Effector memory CD8-positive, alpha-beta T cell (primary cell): ENCODE measurements at regions not wholly inside any gene's neighbourhood (a gene's known extent, or its start where the extent isn't known, plus 50 kb on each side); places are given as distances from the start of the nearest gene placed in this dataset.
"Not testable (repeated sequence)": the region's sequence is repeated elsewhere in the genome, so short reads cannot be mapped to it uniquely, and the experiment has no call there.

Source experiments
- ATAC-seq: fragments of 150-1000 bp; cut with Tn5 transposase; replicated peaks from 2 replicates; pipeline ENCODE4 v1.10.0; 2021; ENCODE audit warnings: mild to moderate bottlenecking, moderate library complexity
- DNase-seq, 3 experiments: peaks; one replicate each; pipeline ENCODE4 v3.0.0; 2021
- H3K27ac Mint-ChIP-seq, 2 donors: one replicate each; pipeline ENCODE4 v1.8.0; 2022; ENCODE audit warnings: mild to moderate bottlenecking in 2 of 2, mixed read lengths in 2 of 2, moderate library complexity in 2 of 2
- H3K27me3 Mint-ChIP-seq, 2 donors: one replicate each; pipeline ENCODE4 v1.8.0; 2022; ENCODE audit warnings: mixed read lengths in 2 of 2
- H3K36me3 Mint-ChIP-seq: one replicate; pipeline ENCODE4 v1.8.0; 2022; ENCODE audit warnings: mild to moderate bottlenecking, moderate library complexity, mixed read lengths; ENCODE audit not compliant: insufficient read depth
- H3K4me1 Mint-ChIP-seq, 2 donors: one replicate each; pipeline ENCODE4 v1.8.0; 2022; ENCODE audit warnings: low read depth in 2 of 2, mixed read lengths in 2 of 2
- H3K4me3 Mint-ChIP-seq, 2 donors: one replicate each; pipeline ENCODE4 v1.8.0; 2022; ENCODE audit warnings: mild to moderate bottlenecking in 2 of 2, mixed read lengths in 2 of 2, moderate library complexity in 2 of 2
- H3K9me3 Mint-ChIP-seq, 2 donors: one replicate each; pipeline ENCODE4 v1.8.0; 2022; ENCODE audit warnings: mixed read lengths in 2 of 2

DNA sequence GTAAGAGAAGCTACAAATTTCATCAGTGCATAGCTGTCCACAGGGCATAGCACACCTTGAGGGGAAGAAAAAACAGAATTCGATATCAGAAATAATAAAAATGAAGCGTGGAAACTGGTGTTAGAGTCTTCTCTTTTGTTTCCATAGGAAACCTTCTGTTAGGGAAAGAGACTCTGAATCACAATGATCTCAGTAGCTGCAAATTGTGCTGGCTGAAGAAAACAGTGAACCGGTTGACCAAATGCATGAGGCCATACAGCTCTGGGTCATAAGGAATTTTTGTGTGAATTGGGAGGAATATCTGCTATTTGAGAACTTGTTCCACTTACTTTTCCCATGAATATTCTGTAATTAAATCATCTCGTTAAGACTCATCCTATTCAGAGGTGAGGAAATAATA lies 580.2 kb upstream of the NECTIN3 start:
- Mint-ChIP-seq H3K4me1 (no peaks in the 10 kb centered on the region), H3K4me3 (no peak overlapping the region), H3K9me3 (peaks cover 0 to 13% of the 10 kb centered on the region in 2 donors), H3K27ac (no peak overlapping the region), H3K36me3 (no peaks in the 10 kb centered on the region), H3K27me3 (peaks cover 0 to 8% of the 10 kb centered on the region in 2 donors)
- DNase-seq (no peak), ATAC-seq (no peak)

DNA sequence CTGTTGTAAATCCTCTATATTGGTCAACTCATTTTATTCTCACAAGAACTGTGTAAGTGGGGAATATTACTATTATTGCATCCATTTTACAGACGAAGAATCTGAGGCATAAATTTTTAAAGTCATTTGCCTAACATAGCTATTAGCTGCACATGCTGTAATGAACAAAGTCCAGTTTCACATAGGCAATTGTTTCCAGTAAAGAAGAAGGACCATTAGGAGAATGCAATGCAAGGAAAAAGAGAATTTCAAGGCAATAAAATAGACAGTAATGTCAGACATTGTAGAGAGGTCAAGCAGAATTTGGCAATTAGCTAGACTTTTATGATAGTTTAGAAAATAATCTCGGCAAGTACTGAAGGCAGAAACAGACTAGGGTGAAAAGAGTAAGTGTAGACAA lies 578.7 kb upstream of the NECTIN3 start:
- peaks cover 3 to 10% of the 10 kb centered on the region in 2 donors for H3K27me3 Mint-ChIP-seq
- peaks cover 0 to 8% of the 10 kb centered on the region in 2 donors for H3K9me3 Mint-ChIP-seq
- no peaks in the 10 kb centered on the region for H3K36me3 Mint-ChIP-seq
- no peak overlapping the region for H3K4me3 Mint-ChIP-seq
- H3K27ac Mint-ChIP-seq = no peak overlapping the region
- ATAC-seq (no peak), DNase-seq (no peak)
- no peaks in the 10 kb centered on the region for H3K4me1 Mint-ChIP-seq

DNA sequence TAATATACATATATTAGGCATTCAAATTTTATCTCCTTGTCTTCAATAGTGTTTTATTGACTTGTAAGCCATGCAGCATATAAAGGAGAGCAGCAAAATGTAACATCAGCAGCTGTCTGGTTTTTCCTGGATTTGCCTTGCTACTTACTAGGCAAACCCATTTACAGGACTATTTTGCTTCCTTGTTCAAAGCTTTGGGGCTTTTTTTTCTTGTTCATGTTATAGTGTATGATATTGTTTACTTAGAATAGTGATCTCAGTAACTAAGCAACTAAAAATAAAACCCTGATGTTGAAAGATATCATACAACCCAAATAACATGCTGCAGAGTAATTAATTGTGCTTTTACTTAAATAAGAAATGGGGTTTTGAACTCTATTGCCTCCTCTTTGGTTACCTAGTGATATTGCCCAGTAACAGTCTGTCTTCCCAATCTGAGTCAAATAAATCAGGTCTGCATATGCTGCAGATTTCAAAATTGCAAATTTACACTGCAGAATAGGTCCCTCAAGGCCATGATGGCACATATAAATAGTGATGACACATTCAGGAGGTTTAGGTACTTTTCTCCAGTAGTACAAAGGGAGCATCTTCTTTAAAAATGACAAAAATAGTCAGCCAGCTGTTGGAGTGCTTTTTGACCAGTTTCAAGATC lies 578.1 kb upstream of the NECTIN3 start:
- H3K4me1 Mint-ChIP-seq = no peaks in the 10 kb centered on the region
- H3K36me3 Mint-ChIP-seq = no peaks in the 10 kb centered on the region
- ATAC-seq (no peak), DNase-seq (no peak)
- no peak overlapping the region for H3K4me3 Mint-ChIP-seq
- peaks cover 7 to 10% of the 10 kb centered on the region in 2 donors for H3K27me3 Mint-ChIP-seq
- peaks cover 0 to under 1% of the 10 kb centered on the region in 2 donors for H3K9me3 Mint-ChIP-seq
- H3K27ac Mint-ChIP-seq = no peak overlapping the region

DNA sequence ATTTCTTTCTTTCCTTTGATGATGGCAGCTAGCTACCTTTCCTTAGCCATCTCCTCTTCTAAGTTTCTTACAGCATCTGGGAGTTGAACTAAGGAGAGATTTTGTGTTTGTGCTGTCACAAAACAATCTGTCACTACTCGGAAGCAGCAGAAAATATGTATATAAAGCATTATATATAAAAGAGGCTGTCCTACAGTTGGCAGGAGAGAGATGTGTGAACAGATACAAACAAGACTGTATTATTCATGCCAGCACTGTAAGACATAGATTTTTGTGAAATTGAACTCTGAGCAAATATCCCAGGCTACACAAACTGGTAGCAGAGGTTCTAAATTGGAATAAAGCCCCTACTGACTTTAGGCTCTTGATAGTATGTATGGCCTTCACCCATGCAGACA lies 577.5 kb upstream of the NECTIN3 start:
- no peak for DNase-seq
- peaks cover 7 to 10% of the 10 kb centered on the region in 2 donors for H3K27me3 Mint-ChIP-seq
- no peak overlapping the region for H3K27ac Mint-ChIP-seq
- no peaks in the 10 kb centered on the region for H3K9me3 Mint-ChIP-seq
- no peak overlapping the region for H3K4me3 Mint-ChIP-seq
- no peak for ATAC-seq
- no peaks in the 10 kb centered on the region for H3K4me1 Mint-ChIP-seq
- H3K36me3 Mint-ChIP-seq = no peaks in the 10 kb centered on the region

DNA sequence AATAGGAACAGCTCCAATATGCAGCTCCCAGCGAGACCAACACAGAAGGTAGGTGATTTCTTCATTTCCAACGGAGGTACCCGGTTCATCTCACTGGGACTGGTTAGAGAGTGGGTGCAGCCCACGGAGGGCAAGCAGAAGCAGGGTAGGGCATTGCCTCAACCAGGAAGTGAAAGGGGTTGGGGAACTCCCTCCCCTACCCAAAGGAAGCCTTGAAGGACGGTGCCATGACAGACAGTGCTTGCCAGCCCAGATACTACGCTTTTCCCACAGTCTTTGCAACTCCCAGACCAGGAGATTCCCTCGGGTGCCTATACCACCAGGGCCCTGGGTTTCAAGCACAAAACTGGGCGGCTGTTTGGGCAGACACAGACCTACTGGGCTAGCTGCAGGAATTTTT lies 576.9 kb upstream of the NECTIN3 start:
- H3K9me3 Mint-ChIP-seq = no peaks in the 10 kb centered on the region
- ATAC-seq (no peak), DNase-seq (no peak)
- H3K27ac Mint-ChIP-seq = no peak overlapping the region
- H3K4me1 Mint-ChIP-seq = no peaks in the 10 kb centered on the region
- peaks cover 7 to 10% of the 10 kb centered on the region in 2 donors for H3K27me3 Mint-ChIP-seq
- H3K4me3 Mint-ChIP-seq = no peak overlapping the region
- H3K36me3 Mint-ChIP-seq = no peaks in the 10 kb centered on the region

DNA sequence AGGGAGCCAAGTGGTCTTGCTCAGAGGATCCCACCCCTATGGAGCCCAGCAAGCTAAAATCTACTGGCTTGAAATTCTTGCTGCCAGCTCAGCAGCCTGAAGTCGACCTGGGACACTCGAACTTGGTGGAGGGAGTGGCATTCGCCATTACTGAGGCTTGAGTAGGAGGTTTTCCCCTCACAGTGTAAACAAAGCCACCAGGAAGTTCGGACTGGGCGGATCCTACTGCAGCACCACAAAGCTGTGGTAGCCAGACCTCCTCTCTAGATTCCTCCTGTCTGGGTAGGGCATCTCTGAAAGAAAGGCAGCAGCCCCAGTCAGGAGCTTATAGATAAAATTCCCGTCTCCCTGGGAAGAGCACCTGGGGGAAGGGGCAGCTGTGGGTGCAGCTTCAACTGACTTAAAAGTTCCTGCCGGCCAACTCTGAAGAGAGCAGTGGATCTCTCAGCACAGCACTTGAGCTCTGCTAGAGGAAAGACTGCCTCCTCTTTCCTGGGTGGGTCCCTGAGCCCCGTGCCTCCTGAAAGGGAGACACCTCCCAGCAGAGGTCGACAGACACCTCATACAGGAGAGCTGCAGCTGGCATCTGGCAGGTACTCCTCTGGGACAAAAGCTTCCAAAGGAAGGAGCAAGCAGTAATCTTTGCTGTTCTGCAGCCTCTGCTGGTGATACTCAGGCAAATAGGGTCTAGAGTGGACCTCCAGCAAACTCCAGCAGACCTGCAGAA lies 576.3 kb upstream of the NECTIN3 start:
- H3K9me3 Mint-ChIP-seq = no peaks in the 10 kb centered on the region

DNA sequence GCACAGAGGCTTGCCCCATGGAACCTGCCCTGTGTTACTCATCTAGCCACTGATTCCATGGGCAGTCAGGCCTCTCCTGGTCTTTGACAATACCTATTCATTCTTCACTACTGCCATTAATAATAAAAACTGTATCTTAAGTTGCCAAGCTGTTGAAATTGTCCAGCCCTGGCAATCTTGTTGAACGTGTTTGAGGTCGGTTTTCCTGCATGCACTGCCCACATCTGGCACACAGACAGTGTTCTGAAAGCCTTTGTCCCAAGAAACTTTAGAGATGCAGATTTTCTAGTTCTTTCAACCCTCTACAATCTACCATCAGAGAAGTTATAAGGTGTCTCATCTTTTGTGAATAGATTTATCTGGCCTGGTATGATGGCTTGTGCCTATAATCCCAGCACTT lies 567.2 kb upstream of the NECTIN3 start:
- Mint-ChIP-seq H3K4me3 (no peak overlapping the region), H3K27ac (no peak overlapping the region), H3K9me3 (peaks cover 0 to 6% of the 10 kb centered on the region in 2 donors), H3K27me3 (no peaks in the 10 kb centered on the region), H3K36me3 (no peaks in the 10 kb centered on the region), H3K4me1 (no peaks in the 10 kb centered on the region)
- ATAC-seq = no peak
- DNase-seq = no peak

More for the DNA sequence above, 576.3 kb upstream of the NECTIN3 start:
- no peak overlapping the region for H3K4me3 Mint-ChIP-seq
- no peak overlapping the region for H3K27ac Mint-ChIP-seq
- no peaks in the 10 kb centered on the region for H3K4me1 Mint-ChIP-seq
- peaks cover 7 to 10% of the 10 kb centered on the region in 2 donors for H3K27me3 Mint-ChIP-seq
- no peaks in the 10 kb centered on the region for H3K36me3 Mint-ChIP-seq
- ATAC-seq = no peak
- no peak for DNase-seq

DNA sequence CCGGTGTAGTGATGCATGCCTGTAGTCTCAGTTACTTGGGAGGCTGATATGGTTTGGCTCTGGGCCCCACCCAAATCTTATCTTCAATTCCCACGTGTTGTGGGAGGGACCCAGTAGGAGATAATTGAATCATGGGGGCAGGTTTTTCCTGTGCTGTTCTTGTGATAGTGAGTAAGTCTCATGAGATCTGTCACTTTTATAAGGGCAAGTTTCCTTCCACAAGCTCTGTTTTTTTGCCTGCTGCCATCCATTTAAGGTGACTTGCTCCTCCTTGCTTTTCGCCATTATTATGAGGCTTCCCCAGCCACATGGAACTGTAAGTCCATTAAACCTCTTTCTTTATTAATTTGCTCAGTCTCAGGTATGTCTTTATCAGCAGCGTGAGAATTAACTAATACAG lies 566.7 kb upstream of the NECTIN3 start:
- no peaks in the 10 kb centered on the region for H3K27me3 Mint-ChIP-seq
- no peaks in the 10 kb centered on the region for H3K36me3 Mint-ChIP-seq
- no peak for ATAC-seq
- no peak overlapping the region for H3K27ac Mint-ChIP-seq
- H3K4me1 Mint-ChIP-seq = no peaks in the 10 kb centered on the region
- DNase-seq = no peak
- H3K4me3 Mint-ChIP-seq = no peak overlapping the region
- peaks cover 0 to 6% of the 10 kb centered on the region in 2 donors for H3K9me3 Mint-ChIP-seq

DNA sequence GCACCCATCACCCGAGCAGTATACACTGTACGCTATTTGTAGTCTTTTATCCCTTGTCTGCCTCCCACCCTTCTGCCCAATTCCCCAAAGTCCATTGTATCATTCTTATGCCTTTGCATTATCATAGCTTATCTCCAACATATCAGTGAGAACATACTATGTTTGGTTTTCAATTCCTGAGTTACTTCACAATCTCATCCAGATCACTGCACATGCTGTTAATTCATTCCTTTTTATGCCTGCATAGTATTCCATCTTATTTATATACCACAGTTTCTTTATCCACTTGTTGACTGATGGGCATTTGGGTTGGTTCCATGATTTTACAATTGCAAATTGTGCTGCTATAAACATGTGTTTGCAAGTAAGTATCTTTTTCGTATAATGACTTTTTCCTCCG lies 564.7 kb upstream of the NECTIN3 start:
- no peak overlapping the region for H3K27ac Mint-ChIP-seq
- no peaks in the 10 kb centered on the region for H3K4me1 Mint-ChIP-seq
- no peak for ATAC-seq
- no peak for DNase-seq
- H3K27me3 Mint-ChIP-seq = peaks cover 0 to 9% of the 10 kb centered on the region in 2 donors
- H3K36me3 Mint-ChIP-seq = no peaks in the 10 kb centered on the region
- H3K9me3 Mint-ChIP-seq = peaks cover 0 to 6% of the 10 kb centered on the region in 2 donors
- no peak overlapping the region for H3K4me3 Mint-ChIP-seq

DNA sequence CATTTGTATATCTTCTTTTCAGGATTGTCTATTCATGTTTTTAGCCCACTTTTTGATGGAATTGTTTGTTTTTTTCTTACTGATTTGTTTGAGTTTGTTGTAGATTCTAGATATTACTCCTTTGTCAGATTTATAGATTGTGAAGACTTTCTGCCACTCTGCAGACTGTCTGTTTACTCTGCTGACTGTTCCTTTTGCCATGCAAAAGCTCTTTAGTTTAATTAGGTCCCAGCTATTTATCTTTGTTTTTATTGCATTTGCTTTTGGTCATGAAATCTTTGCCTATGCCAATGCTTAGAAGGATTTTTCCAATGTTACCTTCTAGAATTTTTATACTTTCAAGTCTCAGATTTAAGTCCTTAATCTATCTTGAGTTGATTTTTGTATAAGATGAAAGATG lies 564.0 kb upstream of the NECTIN3 start:
- H3K36me3 Mint-ChIP-seq, H3K4me3 Mint-ChIP-seq, DNase-seq, H3K4me1 Mint-ChIP-seq, ATAC-seq, H3K27ac Mint-ChIP-seq, H3K9me3 Mint-ChIP-seq: not testable (repeated sequence)
- peaks cover 0 to 11% of the 10 kb centered on the region in 2 donors for H3K27me3 Mint-ChIP-seq

DNA sequence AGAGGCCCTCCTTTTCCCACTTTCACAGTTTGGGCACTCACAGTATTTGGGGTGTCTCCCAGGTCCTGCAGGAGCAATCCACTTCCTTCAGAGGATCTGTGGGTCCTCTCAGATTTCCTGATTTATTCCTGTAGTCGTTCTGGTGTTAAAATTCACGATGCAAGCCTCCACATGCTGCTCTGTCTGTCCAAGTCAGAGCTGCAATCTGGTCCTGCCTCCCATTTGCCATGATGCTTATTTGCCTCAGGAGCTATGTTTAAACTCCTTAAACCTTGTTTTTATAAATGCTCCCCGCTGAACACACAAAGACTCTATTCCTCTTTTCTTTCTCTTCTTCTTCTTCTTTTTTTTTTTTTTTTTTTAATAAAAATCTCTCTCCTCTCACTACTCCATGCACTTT lies 558.7 kb upstream of the NECTIN3 start:
- DNase-seq (no peak), ATAC-seq (no peak)
- H3K4me3 Mint-ChIP-seq = no peak overlapping the region
- H3K36me3 Mint-ChIP-seq = no peaks in the 10 kb centered on the region
- H3K27me3 Mint-ChIP-seq = peaks cover 6 to 21% of the 10 kb centered on the region in 2 donors
- no peak overlapping the region for H3K27ac Mint-ChIP-seq
- no peaks in the 10 kb centered on the region for H3K4me1 Mint-ChIP-seq
- peaks cover 0 to 5% of the 10 kb centered on the region in 2 donors for H3K9me3 Mint-ChIP-seq

DNA sequence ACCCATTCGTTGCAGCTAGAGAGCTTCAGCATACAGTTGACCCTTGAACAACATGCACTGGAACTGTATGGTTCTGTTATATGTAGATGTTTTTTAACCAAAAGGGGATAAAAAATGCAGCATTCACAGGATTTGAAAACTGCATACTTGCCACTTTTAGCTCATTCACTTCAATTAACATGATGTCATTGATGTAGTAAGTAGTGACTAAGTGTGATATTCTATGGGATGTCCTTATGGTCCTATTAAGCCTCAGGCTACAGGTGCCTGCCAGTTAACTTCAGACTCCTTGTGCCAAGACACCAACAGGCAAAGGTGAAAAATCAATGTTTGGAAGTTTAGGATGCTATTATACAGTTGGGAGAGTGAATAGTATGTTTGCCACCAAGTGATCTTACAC lies 553.6 kb upstream of the NECTIN3 start:
- Mint-ChIP-seq H3K27ac (no peak overlapping the region), H3K36me3 (no peaks in the 10 kb centered on the region)
- no peak for ATAC-seq

DNA sequence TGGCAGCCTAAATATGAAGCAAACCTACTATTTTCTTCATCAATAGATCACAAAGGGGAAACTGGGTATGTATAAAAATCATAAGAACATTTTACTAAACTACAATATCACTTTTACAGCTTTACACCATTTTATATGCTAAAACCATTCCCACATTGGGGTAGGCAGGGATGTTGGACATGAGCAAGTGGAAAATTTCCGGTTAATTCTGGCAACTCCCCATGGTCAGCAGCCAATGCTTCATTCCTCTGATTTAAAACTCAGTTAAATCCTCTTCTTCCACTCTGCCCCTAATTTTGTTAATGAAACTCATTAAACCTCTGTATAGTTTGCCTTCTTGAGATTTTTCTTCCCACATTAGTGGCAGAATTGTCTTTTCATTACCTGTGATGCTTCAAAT lies 552.5 kb upstream of the NECTIN3 start:
- H3K4me3 Mint-ChIP-seq = no peak overlapping the region
- no peaks in the 10 kb centered on the region for H3K9me3 Mint-ChIP-seq
- no peaks in the 10 kb centered on the region for H3K4me1 Mint-ChIP-seq
- ATAC-seq (no peak), DNase-seq (no peak)
- no peaks in the 10 kb centered on the region for H3K36me3 Mint-ChIP-seq
- peaks cover 0 to 9% of the 10 kb centered on the region in 2 donors for H3K27me3 Mint-ChIP-seq
- H3K27ac Mint-ChIP-seq = no peak overlapping the region

More for the DNA sequence above, 553.6 kb upstream of the NECTIN3 start:
- Mint-ChIP-seq H3K27me3 (peaks cover 3 to 9% of the 10 kb centered on the region in 2 donors), H3K9me3 (no peaks in the 10 kb centered on the region), H3K4me1 (no peaks in the 10 kb centered on the region), H3K4me3 (no peak overlapping the region)
- DNase-seq = no peak

DNA sequence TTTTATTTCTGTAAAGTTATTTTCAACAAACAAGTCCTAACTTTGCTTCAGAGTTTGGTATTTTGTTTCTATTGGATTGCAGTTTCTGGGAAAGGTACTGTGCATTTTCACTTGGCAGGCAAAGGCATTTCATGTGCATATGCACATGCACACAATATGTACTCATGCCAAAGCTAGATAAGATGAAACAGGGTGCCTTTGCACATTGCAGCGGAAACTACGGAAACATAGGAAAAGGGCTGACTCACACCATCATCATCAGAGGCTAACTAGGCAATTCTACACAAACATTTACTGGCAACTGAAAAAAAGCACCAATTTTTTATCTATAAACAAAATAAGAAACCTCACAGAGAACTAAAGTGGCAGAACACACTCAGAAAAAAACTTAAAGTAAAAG lies 550.6 kb upstream of the NECTIN3 start:
- Mint-ChIP-seq H3K4me3 (no peak overlapping the region), H3K9me3 (no peaks in the 10 kb centered on the region), H3K27me3 (peaks cover 0 to 9% of the 10 kb centered on the region in 2 donors)

More for the DNA sequence above, 550.6 kb upstream of the NECTIN3 start:
- DNase-seq = no peak
- Mint-ChIP-seq H3K36me3 (no peaks in the 10 kb centered on the region), H3K4me1 (no peaks in the 10 kb centered on the region), H3K27ac (no peak overlapping the region)
- no peak for ATAC-seq
